ENCODE measurements at regions not wholly inside any gene's neighbourhood (a gene's known extent, or its start where the extent isn't known, plus 50 kb on each side); places are given as distances from the start of the nearest gene placed in this dataset.

- Histone ChIP-seq H3K9me3 (ENCODE audit: control insufficient read depth in 5 of 5, low read length in 5 of 5) (no peaks in the 10 kb centered on the region), H3K27me3 (ENCODE audit: control insufficient read depth in 5 of 5, insufficient read depth in 4 of 5, low read length in 5 of 5) (no peaks in the 10 kb centered on the region), H3K4me1 (ENCODE audit: control insufficient read depth in 5 of 5, insufficient read depth in 5 of 5, low read length in 5 of 5) (peaks cover 0 to 10% (median 0%) of the 10 kb centered on the region in 5 donors), H3K4me3 (ENCODE audit: low read depth in 1 of 5, low read length in 5 of 5) (no peak overlapping the region), H3K27ac (ENCODE audit: low read depth, low read length) (no peak overlapping the region), H3K9ac (ENCODE audit: low read length in 5 of 5) (no peak overlapping the region), H3K36me3 (ENCODE audit: control insufficient read depth in 5 of 5, insufficient read depth in 5 of 5, low read length in 5 of 5) (no peaks in the 10 kb centered on the region)
Measured at GRCh38 chr9:22379272-22379671, 67.4 kb upstream of the DMRTA1 start.

- Histone ChIP-seq H3K9ac (ENCODE audit: low read length in 5 of 5) (no peak overlapping the region), H3K4me3 (ENCODE audit: low read depth in 1 of 5, low read length in 5 of 5) (no peak overlapping the region), H3K9me3 (ENCODE audit: control insufficient read depth in 5 of 5, low read length in 5 of 5) (no peaks in the 10 kb centered on the region), H3K4me1 (ENCODE audit: control insufficient read depth in 5 of 5, insufficient read depth in 5 of 5, low read length in 5 of 5) (peaks cover 0 to 10% (median 0%) of the 10 kb centered on the region in 5 donors), H3K27me3 (ENCODE audit: control insufficient read depth in 5 of 5, insufficient read depth in 4 of 5, low read length in 5 of 5) (no peaks in the 10 kb centered on the region), H3K27ac (ENCODE audit: low read depth, low read length) (no peak overlapping the region), H3K36me3 (ENCODE audit: control insufficient read depth in 5 of 5, insufficient read depth in 5 of 5, low read length in 5 of 5) (no peaks in the 10 kb centered on the region)
Measured at GRCh38 chr9:22381170-22381569, 65.5 kb upstream of the DMRTA1 start.

GRCh38 chr9:22382331-22382730, 64.3 kb upstream of the DMRTA1 start:
- Histone ChIP-seq H3K9me3 (ENCODE audit: control insufficient read depth in 5 of 5, low read length in 5 of 5) (no peaks in the 10 kb centered on the region), H3K9ac (ENCODE audit: low read length in 5 of 5) (no peak overlapping the region), H3K27me3 (ENCODE audit: control insufficient read depth in 5 of 5, insufficient read depth in 4 of 5, low read length in 5 of 5) (no peaks in the 10 kb centered on the region), H3K27ac (ENCODE audit: low read depth, low read length) (no peak overlapping the region), H3K36me3 (ENCODE audit: control insufficient read depth in 5 of 5, insufficient read depth in 5 of 5, low read length in 5 of 5) (no peaks in the 10 kb centered on the region), H3K4me3 (ENCODE audit: low read depth in 1 of 5, low read length in 5 of 5) (no peak overlapping the region), H3K4me1 (ENCODE audit: control insufficient read depth in 5 of 5, insufficient read depth in 5 of 5, low read length in 5 of 5) (peaks cover 0 to 9% (median 0%) of the 10 kb centered on the region in 5 donors)

- no peaks in the 10 kb centered on the region for H3K9me3 ChIP-seq (ENCODE audit: control insufficient read depth in 5 of 5, low read length in 5 of 5)
- no peaks in the 10 kb centered on the region for H3K27me3 ChIP-seq (ENCODE audit: control insufficient read depth in 5 of 5, insufficient read depth in 4 of 5, low read length in 5 of 5)
- H3K4me3 ChIP-seq (ENCODE audit: low read depth in 1 of 5, low read length in 5 of 5): no peak overlapping the region
- no peaks in the 10 kb centered on the region for H3K4me1 ChIP-seq (ENCODE audit: control insufficient read depth in 5 of 5, insufficient read depth in 5 of 5, low read length in 5 of 5)
- no peak overlapping the region for H3K9ac ChIP-seq (ENCODE audit: low read length in 5 of 5)
- no peak overlapping the region for H3K27ac ChIP-seq (ENCODE audit: low read depth, low read length)
- H3K36me3 ChIP-seq (ENCODE audit: control insufficient read depth in 5 of 5, insufficient read depth in 5 of 5, low read length in 5 of 5): no peaks in the 10 kb centered on the region
Measured at GRCh38 chr9:22383718-22384117, 62.9 kb upstream of the DMRTA1 start.

- no peaks in the 10 kb centered on the region for H3K27me3 ChIP-seq (ENCODE audit: control insufficient read depth in 5 of 5, insufficient read depth in 4 of 5, low read length in 5 of 5)
- H3K36me3 ChIP-seq (ENCODE audit: control insufficient read depth in 5 of 5, insufficient read depth in 5 of 5, low read length in 5 of 5): no peaks in the 10 kb centered on the region
- H3K4me3 ChIP-seq (ENCODE audit: low read depth in 1 of 5, low read length in 5 of 5): no peak overlapping the region
- H3K27ac ChIP-seq (ENCODE audit: low read depth, low read length): no peak overlapping the region
- H3K9me3 ChIP-seq (ENCODE audit: control insufficient read depth in 5 of 5, low read length in 5 of 5): no peaks in the 10 kb centered on the region
- no peak overlapping the region for H3K9ac ChIP-seq (ENCODE audit: low read length in 5 of 5)
- no peaks in the 10 kb centered on the region for H3K4me1 ChIP-seq (ENCODE audit: control insufficient read depth in 5 of 5, insufficient read depth in 5 of 5, low read length in 5 of 5)
Measured at GRCh38 chr9:22389271-22389670, 57.4 kb upstream of the DMRTA1 start.

- Histone ChIP-seq H3K9ac (ENCODE audit: low read length in 5 of 5) (no peak overlapping the region), H3K9me3 (ENCODE audit: control insufficient read depth in 5 of 5, low read length in 5 of 5) (no peaks in the 10 kb centered on the region), H3K36me3 (ENCODE audit: control insufficient read depth in 5 of 5, insufficient read depth in 5 of 5, low read length in 5 of 5) (no peaks in the 10 kb centered on the region), H3K27ac (ENCODE audit: low read depth, low read length) (no peak overlapping the region), H3K27me3 (ENCODE audit: control insufficient read depth in 5 of 5, insufficient read depth in 4 of 5, low read length in 5 of 5) (no peaks in the 10 kb centered on the region), H3K4me3 (ENCODE audit: low read depth in 1 of 5, low read length in 5 of 5) (no peak overlapping the region), H3K4me1 (ENCODE audit: control insufficient read depth in 5 of 5, insufficient read depth in 5 of 5, low read length in 5 of 5) (no peaks in the 10 kb centered on the region)
Measured at GRCh38 chr9:22392523-22392922, 54.1 kb upstream of the DMRTA1 start.

- H3K27me3 ChIP-seq (ENCODE audit: control insufficient read depth in 5 of 5, insufficient read depth in 4 of 5, low read length in 5 of 5): no peaks in the 10 kb centered on the region
- no peaks in the 10 kb centered on the region for H3K9me3 ChIP-seq (ENCODE audit: control insufficient read depth in 5 of 5, low read length in 5 of 5)
- no peak overlapping the region for H3K4me3 ChIP-seq (ENCODE audit: low read depth in 1 of 5, low read length in 5 of 5)
- no peaks in the 10 kb centered on the region for H3K36me3 ChIP-seq (ENCODE audit: control insufficient read depth in 5 of 5, insufficient read depth in 5 of 5, low read length in 5 of 5)
- H3K27ac ChIP-seq (ENCODE audit: low read depth, low read length): no peak overlapping the region
- H3K4me1 ChIP-seq (ENCODE audit: control insufficient read depth in 5 of 5, insufficient read depth in 5 of 5, low read length in 5 of 5): no peaks in the 10 kb centered on the region
- H3K9ac ChIP-seq (ENCODE audit: low read length in 5 of 5): no peak overlapping the region
Measured at GRCh38 chr9:22395687-22396141, 50.9 kb upstream of the DMRTA1 start.
